GM19463 (cell line): ENCODE measurements at regions not wholly inside any gene's neighbourhood (a gene's known extent, or its start where the extent isn't known, plus 50 kb on each side); places are given as distances from the start of the nearest gene placed in this dataset.

Experiments
- ATAC-seq: cut with Tn5 transposase; IDR thresholded peaks from one replicate; pipeline ENCODE4 v1.9.1; 2021; ENCODE audit warnings: mild to moderate bottlenecking, moderate library complexity; ENCODE audit not compliant: unreplicated experiment

DNA sequence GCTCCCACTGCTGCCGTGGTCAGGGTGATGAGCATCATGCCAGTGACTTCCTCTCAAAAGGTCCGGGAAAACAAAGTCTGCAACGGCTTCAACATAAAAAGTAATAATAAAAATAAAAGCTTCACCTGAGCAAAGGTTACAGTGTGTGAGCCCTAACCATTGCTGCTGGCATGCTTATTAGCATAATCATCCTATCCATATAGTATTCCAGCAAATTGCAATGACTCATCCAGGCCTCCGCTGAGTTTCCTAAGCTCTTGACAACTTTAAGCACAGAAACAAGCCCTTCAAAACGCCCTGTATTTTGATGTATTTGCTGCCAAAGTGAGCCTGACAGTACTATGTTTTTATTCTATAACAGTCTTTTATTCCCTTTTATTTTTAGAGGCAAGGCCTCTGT lies 100.5 kb downstream of the AASDH start:
- no peak for ATAC-seq

DNA sequence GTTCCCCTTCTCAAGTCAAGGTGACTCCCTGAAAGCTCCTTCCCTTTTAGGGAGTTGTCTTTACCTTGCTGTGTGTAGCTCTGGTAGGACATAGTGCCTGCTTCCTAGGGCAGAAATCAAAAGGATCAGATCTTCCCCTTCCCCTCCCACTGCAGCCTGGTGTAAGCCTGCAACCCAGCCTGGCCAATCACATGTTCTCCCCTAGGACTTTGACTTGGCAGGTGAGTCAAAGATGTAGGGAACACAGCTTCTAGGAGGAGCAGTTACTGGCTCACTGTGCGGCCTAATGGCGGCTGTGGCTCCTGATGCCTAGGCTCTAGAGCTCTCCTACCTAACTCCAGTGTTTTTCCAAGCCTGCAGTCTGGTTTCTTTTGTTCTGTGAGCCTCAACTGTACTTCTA lies 103.9 kb downstream of the AASDH start:
- no peak for ATAC-seq

DNA sequence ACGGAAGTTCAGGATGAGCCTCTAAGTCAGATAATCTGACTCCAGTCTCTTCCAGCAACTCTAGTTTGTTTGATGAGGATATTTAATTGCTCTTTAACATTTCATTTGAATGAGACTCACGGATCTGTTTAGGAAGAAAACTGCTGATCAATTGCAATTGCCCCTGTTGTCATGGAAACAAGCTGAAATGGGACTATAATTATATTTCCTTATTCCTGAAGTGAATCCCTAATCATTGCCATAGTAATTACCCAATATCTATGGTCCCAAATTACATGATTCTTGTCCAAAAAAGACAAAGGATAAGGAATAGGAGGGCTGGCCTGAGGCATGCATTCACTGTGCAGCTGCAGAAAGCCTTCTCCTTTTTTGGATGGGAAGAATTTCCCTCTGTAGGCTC lies 105.3 kb downstream of the AASDH start:
- no peak for ATAC-seq

DNA sequence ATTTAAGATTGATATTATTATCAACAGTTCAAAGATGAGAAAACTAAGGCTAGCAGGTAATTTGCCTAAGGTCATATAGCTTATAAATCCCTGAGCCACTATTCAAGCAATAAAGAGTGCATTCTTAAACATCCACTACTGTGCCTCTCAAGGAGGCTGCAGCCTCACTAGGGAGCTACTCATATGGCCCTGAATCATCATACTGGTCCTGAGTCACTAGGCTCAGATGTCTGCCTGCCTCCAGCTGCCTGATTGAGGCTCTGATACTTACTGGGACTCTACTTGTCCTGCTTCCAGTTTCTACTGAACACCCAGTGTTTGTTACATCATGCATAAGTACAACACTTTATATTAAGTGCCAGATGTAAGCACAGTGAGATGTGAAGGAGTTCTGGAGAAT lies 110.7 kb downstream of the AASDH start:
- no peak for ATAC-seq

DNA sequence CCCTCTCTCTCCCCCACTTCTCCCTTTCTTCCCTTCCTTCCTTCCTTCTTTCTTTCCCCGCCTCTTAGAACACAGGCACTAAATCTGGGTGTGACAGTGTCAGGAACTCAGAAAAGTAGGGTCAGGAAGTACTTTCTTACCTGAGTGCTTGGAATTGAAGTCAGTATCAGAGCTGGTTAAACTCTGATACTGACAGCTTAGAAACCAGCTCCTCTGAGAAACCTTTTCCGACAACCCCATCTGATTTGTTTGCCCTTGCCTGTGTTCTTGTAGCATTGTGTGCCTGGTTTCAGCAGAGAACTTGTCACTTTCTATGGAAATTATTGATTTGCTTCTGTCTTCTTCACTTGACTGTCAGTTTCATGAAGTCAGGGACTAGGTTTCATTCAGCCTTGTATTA lies 113.9 kb downstream of the AASDH start:
- ATAC-seq = no peak

DNA sequence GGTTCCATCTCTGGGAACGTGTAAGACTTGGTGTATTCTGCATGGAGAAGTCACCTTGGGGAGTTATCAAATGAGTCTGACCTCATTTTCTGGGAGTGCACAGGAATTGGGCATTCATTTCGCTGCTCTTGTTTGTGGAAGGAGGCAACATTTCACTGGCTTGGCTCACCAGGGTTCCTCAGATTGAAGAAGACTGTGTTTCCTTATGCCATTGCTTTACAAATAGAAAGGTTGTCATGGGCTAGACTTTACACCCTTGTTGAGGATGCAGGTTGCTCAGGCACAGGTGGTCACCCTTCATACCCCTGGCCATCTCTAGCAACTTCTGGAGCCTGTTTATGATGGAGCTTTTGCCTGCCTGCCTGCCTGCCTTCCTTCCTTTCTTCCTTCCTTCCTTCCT lies 114.4 kb downstream of the AASDH start:
- no peak for ATAC-seq

DNA sequence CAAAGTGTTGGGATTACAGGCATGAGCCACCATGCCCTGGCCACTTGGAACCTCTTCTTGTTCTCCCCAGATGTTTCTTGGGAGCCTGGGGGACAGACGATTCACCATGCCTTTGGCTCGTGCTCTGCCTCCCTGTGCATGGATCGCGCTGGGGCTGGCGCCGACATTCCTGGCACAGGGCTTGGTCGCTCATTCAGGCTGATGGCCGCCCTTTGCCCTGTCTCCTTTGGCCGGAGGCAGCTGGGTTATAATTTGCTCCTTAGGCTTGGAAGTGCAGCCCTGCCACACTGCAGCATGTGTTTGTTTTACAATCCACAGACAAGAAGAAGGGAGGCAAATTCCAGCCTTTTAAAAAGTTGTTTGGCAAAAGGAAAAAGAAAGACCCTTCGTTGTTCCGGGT lies 115.3 kb downstream of the AASDH start:
- ATAC-seq = no peak

DNA sequence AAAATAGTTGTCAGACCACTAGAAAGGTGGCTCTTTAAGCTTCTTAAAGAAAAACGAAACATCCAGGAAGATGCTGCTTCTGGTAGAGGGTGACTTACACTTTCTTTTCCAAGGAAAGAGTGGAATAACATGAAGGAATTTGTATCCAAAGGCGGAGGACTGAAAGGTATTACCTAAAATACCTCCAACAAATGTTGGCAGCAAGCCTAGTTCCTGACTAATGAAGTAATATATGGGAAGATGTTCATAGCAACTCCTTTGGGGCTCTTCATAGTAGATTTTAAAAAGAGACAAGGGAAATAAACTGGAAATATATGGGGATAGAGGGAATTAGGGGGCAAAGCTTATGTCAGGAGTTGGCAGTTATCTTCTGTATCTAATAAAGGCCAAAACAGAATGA lies 116.2 kb downstream of the AASDH start:
- no peak for ATAC-seq

DNA sequence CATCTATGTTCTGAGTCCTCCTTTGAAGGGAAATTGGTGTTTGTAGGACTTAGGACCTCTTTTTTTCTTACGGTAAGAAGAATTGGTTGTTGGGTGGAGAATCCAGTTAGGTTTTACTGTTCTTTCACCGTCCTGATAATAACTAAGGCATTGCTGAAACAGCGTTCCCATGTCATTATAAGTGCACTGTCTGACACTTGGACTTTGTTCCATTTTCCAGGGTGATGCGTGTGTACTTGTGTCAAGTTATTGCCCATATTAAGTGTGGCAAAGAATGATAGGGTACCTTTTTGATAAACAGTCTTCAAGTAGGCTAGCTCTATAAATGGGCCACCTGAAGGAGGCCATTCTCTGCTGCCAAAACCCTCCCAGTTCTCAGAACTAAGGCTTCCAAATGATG lies 119.7 kb downstream of the AASDH start:
- no peak for ATAC-seq

DNA sequence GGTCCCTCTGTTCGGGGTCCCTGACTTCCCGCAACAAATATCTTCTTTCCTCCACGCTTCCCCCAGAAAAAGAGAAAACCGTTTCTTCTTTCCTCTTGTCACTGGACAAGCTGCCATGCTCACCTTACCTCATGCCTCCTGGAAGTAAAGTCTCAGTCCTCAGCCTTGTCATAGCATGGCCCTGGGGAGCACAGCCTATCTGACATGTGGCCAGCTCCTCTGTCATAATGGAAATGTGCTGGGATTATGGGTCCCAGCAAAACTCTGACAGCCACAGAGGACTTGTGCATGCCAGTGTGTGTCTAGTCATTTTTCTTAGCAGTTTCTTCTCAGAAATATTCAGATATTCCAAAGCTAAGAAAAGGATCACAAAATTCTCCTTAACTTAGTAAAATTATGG lies 122.4 kb downstream of the AASDH start:
- ATAC-seq = no peak

DNA sequence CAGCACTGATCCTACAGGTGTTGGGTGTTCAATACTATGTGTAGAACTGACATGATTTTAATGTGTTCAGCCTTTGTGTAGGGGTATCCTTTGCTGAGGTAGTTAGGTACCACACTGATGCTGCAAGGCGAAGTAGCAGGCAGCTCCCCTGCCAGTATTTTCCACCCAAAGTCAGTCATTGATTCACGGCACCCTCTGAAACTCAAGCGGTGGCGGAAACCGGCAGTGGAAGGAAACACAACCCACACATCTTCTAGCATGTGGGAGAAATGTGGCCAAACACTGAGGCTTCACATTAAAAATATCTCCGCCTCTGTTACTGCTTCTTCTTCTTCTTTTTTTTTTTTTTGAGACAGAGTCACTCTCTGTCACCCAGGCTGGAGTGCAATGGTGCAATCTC lies 126.3 kb downstream of the AASDH start:
- no peak for ATAC-seq

DNA sequence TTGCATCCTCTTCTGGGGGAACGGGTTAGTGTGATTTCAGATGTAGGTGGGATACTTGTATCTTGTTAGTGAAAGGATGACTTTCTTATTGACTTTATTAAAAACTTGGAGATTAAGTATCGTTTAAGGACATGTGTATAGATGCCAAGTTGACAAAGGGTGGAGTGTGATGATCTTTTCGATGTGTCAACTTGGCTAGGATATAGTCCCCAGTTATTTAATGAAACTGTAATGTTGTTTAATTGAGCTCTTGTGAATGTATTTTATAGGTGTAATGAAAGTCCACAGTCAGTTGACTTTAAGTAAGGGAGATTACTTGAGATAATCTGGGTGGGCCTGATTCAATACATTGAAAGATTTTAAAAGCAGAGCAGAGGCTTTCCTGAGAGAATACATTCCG lies 127.0 kb downstream of the AASDH start:
- ATAC-seq = no peak

DNA sequence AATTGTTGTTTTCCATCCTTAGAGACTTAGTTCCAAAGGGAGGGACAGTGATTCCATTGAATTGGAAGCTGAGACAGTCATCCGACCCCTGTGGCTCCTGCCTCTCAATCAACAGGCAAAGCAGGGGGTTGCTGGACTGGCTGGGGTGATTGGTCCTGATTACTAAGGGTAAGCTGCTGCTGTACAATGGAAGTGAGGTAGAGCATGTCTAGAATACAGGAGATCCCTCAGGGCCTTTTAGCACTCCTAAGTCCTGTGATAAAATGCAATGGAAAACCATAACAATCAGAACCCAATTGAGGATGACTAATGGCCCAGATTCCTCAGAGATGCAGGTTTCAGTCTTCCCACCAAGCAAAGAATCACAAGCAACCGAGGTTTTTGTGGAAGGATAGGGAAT lies 127.6 kb downstream of the AASDH start:
- ATAC-seq = no peak

DNA sequence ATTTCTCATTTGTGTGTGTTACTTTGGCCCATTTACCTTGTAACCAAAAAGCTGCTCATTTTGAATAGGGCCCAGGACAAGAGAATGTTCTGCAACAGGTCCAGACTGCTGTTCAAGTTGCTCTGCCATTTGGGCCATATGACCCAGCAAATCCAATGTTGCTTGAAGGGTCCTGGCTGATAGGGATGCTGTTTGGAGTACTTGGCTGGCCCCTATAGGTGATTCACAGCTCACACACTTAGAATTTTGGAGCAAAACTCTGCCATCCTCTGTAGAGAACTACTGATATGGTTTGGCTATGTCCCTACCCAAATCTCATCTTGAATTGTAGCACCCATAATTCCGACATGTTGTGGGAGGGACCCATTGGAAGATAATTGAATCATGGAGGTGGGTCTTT lies 131.5 kb downstream of the AASDH start:
- ATAC-seq = no peak

DNA sequence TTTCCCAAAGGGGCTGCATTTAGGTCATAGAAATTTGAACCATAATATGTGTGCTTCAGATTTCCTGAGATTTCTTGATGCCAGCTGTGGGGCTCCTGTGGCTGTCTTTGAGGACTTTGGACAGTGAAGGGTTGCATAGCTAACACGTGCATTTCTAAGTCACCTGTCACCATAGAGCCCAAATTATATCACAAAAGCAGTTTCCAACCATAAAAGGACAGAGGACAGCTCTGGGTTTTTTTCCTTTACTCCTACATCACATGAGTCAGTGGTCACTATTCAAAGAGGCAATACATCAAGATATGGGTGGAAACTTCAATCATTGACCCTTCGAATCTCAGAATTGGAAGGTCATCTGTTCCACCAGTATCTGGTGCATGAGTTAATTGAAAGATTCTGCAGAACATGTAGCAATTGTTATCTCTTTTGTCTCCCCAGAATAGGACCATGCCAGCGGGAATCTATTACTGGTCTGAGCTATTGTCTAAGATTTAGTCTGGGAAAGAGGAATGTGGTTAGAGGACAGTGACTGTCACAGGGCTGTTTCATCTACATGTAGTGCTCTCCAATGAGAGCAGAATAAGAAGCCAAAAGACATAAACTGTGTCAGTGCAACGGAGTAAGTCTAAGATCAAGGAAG lies 133.5 kb downstream of the AASDH start:
- ATAC-seq = no peak

DNA sequence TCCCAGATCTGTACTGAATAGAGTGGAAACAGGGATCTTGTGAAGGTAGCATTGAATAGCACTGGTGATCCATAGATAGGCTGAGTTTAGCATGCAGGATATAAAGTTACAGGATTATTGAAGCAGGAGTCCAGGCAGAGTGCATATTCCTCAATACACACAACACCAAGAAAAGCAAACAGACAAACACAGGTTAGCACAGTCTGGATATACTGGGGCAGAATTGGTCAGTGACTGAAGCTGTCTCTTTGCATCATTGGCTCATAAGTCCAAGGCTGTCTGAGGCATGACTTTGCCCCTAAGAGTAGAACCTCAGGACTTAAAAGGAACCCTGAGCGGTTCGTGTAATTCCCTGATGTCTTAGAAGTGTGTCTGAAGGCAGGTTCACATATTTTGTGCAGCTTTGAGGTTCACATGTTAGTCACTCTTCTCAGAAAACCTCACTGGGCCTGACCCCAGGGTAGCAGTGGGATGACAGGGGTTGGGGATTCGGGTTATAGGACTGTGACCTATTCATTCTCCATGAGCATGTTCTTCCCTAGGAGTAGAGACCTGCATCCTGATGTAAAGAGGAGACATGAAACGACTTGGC lies 134.6 kb downstream of the AASDH start:
- no peak for ATAC-seq

DNA sequence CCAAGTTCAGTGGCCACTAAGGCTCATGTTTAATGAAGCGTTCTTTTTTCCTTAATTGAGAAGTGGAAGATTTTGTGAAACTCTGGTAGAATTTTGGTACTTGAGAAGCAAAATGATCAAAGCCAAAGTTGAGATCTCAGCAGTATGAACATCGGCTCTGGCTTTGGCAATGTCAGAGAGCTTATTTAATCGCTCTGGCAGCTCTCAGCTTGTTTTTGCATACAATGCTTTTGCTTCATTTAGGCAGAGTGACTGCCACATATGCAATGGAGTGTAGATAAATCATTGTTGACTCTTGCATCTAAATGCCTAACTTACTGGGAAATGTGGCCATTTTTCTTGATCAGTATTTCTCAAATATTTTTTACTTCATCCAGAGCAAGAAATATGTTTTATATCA lies 135.7 kb downstream of the AASDH start:
- ATAC-seq = no peak

DNA sequence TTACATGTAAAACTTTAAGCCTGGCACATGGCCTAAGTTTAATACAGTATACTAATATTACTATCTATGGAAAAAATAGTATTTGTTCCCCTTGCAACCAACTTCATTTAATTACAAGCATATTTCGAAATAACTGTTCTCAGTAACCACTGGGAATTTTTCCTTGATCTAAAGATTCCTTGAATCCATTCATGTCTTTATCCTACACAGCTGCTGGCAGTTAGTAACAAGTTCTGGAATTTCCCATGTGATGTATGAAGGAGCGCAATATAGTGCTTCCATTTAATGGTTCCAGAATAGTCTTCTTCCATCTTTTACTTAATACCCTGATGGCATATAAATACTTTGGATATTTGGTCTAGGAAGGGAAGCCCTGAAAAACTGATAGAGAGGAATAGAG lies 136.5 kb downstream of the AASDH start:
- ATAC-seq = no peak

DNA sequence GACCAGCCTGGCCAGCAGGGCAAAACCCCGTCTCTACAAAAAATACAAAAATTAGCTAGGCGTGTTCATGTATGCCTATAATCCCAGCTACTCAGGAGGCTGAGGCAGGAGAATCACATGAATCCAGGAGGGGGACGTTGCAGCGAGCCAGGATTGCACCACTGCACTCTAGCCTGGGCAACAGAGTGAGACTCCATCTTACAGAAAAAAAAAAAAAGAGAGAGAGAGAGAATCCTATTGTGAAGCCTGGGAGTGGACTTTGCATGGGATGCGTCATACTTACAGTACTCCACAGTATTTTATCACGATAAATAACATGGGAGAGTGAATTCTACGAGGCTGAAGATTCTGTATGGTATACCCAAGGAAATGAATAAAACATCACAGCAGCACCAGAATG lies 139.6 kb downstream of the AASDH start:
- ATAC-seq = no peak

DNA sequence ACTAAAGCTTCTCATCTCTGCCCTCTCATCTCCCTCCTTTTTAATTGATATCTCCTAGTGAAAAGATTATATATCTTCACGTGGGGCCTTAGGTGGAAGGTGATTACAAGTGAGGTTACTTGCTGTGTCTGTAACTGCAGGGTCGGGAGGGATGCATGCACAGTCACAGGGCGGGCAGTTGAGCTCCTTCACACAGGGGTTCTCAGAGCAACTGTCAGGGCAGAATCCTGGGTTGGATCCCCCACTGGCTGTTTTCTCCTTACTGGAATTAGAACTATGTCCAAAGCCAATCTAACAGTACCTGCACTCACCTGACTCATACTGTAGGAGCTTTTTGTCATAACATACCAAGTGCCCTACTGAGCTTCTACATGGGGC lies 141.1 kb downstream of the AASDH start:
- no peak for ATAC-seq

DNA sequence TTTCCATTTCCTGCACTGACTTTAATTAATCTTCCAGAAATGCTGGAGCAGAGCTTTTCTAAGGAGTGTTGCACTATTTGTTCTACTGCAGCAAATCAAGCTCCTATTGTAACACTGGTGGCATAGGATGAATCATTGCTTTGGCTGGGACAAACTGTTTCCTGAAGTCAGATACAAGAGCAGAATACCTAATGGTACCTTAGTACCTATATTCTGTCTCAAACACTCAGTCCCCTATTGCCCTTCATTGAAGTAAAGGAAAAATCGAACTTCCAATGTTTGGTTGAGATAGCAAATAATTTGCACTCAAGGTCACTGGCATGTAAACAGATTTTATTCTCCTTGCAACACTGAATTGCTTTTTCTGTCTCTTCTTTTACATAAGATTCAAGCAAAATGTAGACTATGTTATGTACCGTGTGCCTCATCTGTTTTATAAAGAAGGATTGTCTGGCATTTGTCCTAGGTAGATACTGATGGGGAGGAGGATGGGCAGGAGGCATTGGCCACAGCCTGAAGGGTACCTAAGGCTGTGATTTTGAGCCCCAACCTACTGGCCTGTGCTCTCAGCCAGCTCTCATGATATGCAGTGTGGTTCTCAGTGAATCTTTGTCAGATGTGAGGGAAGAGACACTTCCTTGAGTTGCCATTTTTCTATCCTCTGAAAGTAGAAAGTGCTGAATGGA lies 141.6 kb downstream of the AASDH start:
- ATAC-seq = no peak

DNA sequence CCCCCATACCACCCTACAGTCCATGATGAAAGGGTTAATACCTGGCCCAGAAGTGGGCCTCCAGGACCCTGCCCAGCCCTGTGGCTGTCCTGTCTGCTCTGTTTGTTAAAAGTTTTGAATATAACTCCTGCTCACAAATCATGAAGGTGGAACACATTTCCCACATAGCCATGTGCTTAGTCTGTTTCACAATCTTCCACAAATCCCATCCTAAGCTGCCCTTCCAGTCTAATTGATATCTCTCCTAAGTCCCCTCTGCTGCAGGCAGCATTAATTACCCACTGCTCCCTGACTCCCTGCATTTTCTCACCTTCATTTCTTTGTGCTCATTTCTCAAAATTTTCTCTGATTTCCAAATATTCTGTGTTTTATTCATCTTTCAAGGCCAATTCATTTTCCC lies 142.6 kb downstream of the AASDH start:
- no peak for ATAC-seq

DNA sequence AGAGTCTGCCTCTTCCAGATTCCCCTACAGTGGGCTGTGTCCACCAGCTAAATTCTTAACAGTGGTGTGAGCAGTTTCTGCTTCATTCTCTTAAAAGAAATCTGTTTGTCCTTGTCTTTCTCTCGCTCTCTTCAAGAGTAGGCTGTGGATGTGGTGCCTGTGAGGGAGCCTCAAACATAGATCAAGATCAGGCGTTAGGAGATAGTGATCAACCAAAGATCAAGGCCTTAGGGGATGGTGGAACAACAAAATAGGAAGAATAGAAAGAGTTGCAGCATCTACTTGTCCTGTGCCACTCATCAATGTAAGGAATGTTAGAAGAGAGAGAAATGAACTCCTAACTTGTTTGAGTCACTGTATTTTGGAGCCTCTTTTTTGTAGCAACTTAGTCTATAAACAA lies 144.2 kb downstream of the AASDH start:
- no peak for ATAC-seq
